GM06990 (cell line): ENCODE measurements at regions not wholly inside any gene's neighbourhood (a gene's known extent, or its start where the extent isn't known, plus 50 kb on each side); places are given as distances from the start of the nearest gene placed in this dataset.

Experiments used
- DNase-seq: peaks from one replicate; pipeline ENCODE4 v3.0.0-alpha.2; 2011; ENCODE audit not compliant: insufficient read length; ENCODE audit errors: extremely low read depth
- H3K27me3 ChIP-seq: replicated peaks from 2 replicates; pipeline ENCODE4 v1.6.0; 2011; ENCODE audit warnings: low read length; ENCODE audit not compliant: control insufficient read depth, insufficient read depth
- H3K36me3 ChIP-seq: 2 replicates; pipeline ENCODE4 v1.5.1; 2011; ENCODE audit warnings: low read length; ENCODE audit not compliant: control insufficient read depth, insufficient read depth
- H3K4me3 ChIP-seq: replicated peaks from 2 replicates; pipeline ENCODE4 v1.5.1; 2011; ENCODE audit warnings: low read depth, mild to moderate bottlenecking, control low read depth, low read length
- TF ChIP-seq, protein P1 (sequence below): IDR thresholded peaks from 2 replicates; pipeline ENCODE4 v1.5.1; 2011; ENCODE audit warnings: low read length, control low read depth, mild to moderate bottlenecking, inconsistent platforms; ENCODE audit not compliant: insufficient read depth, poor library complexity, severe bottlenecking

- TF ChIP-seq, protein P1, sequence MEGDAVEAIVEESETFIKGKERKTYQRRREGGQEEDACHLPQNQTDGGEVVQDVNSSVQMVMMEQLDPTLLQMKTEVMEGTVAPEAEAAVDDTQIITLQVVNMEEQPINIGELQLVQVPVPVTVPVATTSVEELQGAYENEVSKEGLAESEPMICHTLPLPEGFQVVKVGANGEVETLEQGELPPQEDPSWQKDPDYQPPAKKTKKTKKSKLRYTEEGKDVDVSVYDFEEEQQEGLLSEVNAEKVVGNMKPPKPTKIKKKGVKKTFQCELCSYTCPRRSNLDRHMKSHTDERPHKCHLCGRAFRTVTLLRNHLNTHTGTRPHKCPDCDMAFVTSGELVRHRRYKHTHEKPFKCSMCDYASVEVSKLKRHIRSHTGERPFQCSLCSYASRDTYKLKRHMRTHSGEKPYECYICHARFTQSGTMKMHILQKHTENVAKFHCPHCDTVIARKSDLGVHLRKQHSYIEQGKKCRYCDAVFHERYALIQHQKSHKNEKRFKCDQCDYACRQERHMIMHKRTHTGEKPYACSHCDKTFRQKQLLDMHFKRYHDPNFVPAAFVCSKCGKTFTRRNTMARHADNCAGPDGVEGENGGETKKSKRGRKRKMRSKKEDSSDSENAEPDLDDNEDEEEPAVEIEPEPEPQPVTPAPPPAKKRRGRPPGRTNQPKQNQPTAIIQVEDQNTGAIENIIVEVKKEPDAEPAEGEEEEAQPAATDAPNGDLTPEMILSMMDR = no peak
- no peak overlapping the region for H3K4me3 ChIP-seq
- no peak for DNase-seq
- H3K36me3 ChIP-seq = no peaks in the 10 kb centered on the region
- H3K27me3 ChIP-seq = no peaks in the 10 kb centered on the region; the same call in none of the 2 replicates
Observed at GRCh38 chr10:7077880-7078279, 333.0 kb downstream of the SFMBT2 start.

DNA sequence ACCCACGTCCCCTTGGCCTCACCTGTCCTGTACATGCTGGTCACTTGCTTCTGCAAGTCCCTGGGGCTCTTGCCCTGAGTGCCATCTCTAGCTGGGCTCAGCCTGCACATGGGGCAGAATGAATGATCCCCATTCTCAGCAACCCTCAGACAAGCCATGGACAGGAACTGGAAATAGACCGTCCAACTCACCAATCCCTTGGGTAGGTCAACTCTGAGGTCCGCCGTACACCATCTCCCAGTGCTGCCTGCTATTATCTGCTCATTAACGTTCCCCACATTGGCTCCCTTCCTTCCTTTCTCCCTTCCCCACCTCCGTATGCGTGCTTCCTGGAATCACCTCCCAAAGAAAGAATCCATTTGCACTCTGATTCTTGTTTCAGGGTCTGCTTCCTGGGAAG is 335.0 kb downstream of the SFMBT2 start:
- H3K27me3 ChIP-seq = no peaks in the 10 kb centered on the region; the same call in none of the 2 replicates
- DNase-seq = no peak
- no peak overlapping the region for H3K4me3 ChIP-seq
- TF ChIP-seq, protein P1 = no peak
- no peaks in the 10 kb centered on the region for H3K36me3 ChIP-seq

DNA sequence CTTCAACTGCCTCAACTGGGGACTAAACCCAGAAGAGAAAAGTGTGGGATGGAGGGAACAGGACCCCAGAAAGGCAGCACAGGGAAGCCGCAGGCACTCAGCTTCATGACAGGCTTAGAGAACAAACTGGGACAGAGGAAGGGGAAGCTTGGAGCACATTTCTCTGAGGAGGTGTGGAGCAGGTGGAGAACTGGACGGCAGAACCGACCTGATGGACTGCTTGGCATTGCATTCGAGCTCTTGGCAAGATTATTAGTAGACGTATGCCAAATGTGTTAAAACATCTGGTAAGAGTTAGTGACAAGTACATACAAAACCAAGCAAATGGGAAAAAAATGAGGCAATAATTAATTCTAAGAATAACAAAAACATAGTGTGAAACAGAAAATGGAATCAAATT is 335.7 kb downstream of the SFMBT2 start:
- no peak for DNase-seq
- Histone ChIP-seq H3K36me3 (no peaks in the 10 kb centered on the region), H3K27me3 (no peaks in the 10 kb centered on the region; the same call in none of the 2 replicates), H3K4me3 (no peak overlapping the region)
- TF ChIP-seq, protein P1 = no peak

- H3K36me3 ChIP-seq = no peaks in the 10 kb centered on the region
- TF ChIP-seq, protein P1 = no peak
- no peak overlapping the region for H3K4me3 ChIP-seq
- no peaks in the 10 kb centered on the region; the same call in none of the 2 replicates for H3K27me3 ChIP-seq
- no peak for DNase-seq
Observed at GRCh38 chr10:7071421-7071820, 339.4 kb downstream of the SFMBT2 start.

GRCh38 chr10:7070950-7071349 is 339.9 kb downstream of the SFMBT2 start:
- H3K27me3 ChIP-seq = no peaks in the 10 kb centered on the region; the same call in none of the 2 replicates
- TF ChIP-seq, protein P1 = peak; percentile 8
- no peak overlapping the region for H3K4me3 ChIP-seq
- no peak for DNase-seq
- no peaks in the 10 kb centered on the region for H3K36me3 ChIP-seq

DNA sequence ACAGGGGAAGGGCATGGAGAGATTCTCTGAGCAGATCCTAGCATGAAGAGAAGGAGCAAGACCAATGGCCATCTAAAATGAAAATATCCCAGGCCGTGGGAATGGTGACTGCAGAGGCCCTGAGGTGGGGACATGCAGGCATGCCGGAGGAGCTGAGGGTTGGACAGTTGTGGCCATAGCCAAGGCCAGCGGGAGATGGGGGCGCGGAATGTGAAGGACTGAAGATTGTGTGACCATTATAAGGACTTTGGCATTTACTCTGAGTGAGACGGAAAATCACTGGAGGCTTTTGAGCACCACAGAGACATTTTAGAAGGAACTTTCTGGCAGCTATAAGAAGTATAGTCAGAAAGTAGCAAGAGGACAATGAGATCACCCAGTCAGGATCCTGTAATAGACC is 341.1 kb downstream of the SFMBT2 start:
- TF ChIP-seq, protein P1 = no peak
- Histone ChIP-seq H3K27me3 (no peaks in the 10 kb centered on the region; the same call in none of the 2 replicates), H3K36me3 (no peaks in the 10 kb centered on the region), H3K4me3 (no peak overlapping the region)
- DNase-seq = no peak
